ENCODE measurements at regions not wholly inside any gene's neighbourhood (a gene's known extent, or its start where the extent isn't known, plus 50 kb on each side); places are given as distances from the start of the nearest gene placed in this dataset.

- no peak for DNase-seq (ENCODE audit: low read depth in 3 of 3, low spot score in 2 of 3)
These were observed 501.2 kb upstream of the SMIM21 start for GRCh38 chr18:75928706-75929105.

- DNase-seq (ENCODE audit: low read depth in 3 of 3, low spot score in 2 of 3), result no peak
These were observed 500.3 kb upstream of the SMIM21 start for GRCh38 chr18:75927791-75928190.

- no peak for DNase-seq (ENCODE audit: low read depth in 3 of 3, low spot score in 2 of 3)
These were observed 499.3 kb upstream of the SMIM21 start for GRCh38 chr18:75926811-75927210.

- no peak for DNase-seq (ENCODE audit: low read depth in 3 of 3, low spot score in 2 of 3)
These were observed 495.7 kb upstream of the SMIM21 start for GRCh38 chr18:75923169-75923568.

- no peak for DNase-seq (ENCODE audit: low read depth in 3 of 3, low spot score in 2 of 3)
These were observed 489.1 kb upstream of the SMIM21 start for GRCh38 chr18:75916624-75916982.

- peak; percentile 51 to 66 (median 53) for DNase-seq (ENCODE audit: low read depth in 3 of 3, low spot score in 2 of 3)
These were observed 488.6 kb upstream of the SMIM21 start for GRCh38 chr18:75915941-75916623.

GRCh38 chr18:75912829-75913228 lies 485.3 kb upstream of the SMIM21 start:
- DNase-seq (ENCODE audit: low read depth in 3 of 3, low spot score in 2 of 3), result no peak

GRCh38 chr18:75904416-75904815 lies 476.9 kb upstream of the SMIM21 start:
- no peak for DNase-seq (ENCODE audit: low read depth in 3 of 3, low spot score in 2 of 3)

- no peak for DNase-seq (ENCODE audit: low read depth in 3 of 3, low spot score in 2 of 3)
These were observed 471.1 kb upstream of the SMIM21 start for GRCh38 chr18:75898651-75899050.

GRCh38 chr18:75897386-75897785 lies 469.9 kb upstream of the SMIM21 start:
- no peak for DNase-seq (ENCODE audit: low read depth in 3 of 3, low spot score in 2 of 3)

GRCh38 chr18:75896865-75897264 lies 469.4 kb upstream of the SMIM21 start:
- peak in 2 of 3 donors; percentile 15 to 26 for DNase-seq (ENCODE audit: low read depth in 3 of 3, low spot score in 2 of 3)

GRCh38 chr18:75895135-75895534 lies 467.6 kb upstream of the SMIM21 start:
- DNase-seq (ENCODE audit: low read depth in 3 of 3, low spot score in 2 of 3), result no peak

GRCh38 chr18:75884728-75885127 lies 457.2 kb upstream of the SMIM21 start:
- no peak for DNase-seq (ENCODE audit: low read depth in 3 of 3, low spot score in 2 of 3)

GRCh38 chr18:75880925-75881504 lies 453.5 kb upstream of the SMIM21 start:
- no peak for DNase-seq (ENCODE audit: low read depth in 3 of 3, low spot score in 2 of 3)

GRCh38 chr18:75880266-75880665 lies 452.8 kb upstream of the SMIM21 start:
- no peak for DNase-seq (ENCODE audit: low read depth in 3 of 3, low spot score in 2 of 3)

GRCh38 chr18:75879196-75879595 lies 451.7 kb upstream of the SMIM21 start:
- no peak for DNase-seq (ENCODE audit: low read depth in 3 of 3, low spot score in 2 of 3)

GRCh38 chr18:75875559-75875958 lies 448.1 kb upstream of the SMIM21 start:
- DNase-seq (ENCODE audit: low read depth in 3 of 3, low spot score in 2 of 3), result no peak

- DNase-seq (ENCODE audit: low read depth in 3 of 3, low spot score in 2 of 3), result no peak
These were observed 447.0 kb upstream of the SMIM21 start for GRCh38 chr18:75874401-75875089.

GRCh38 chr18:75871596-75871995 lies 444.1 kb upstream of the SMIM21 start:
- no peak for DNase-seq (ENCODE audit: low read depth in 3 of 3, low spot score in 2 of 3)

- no peak for DNase-seq (ENCODE audit: low read depth in 3 of 3, low spot score in 2 of 3)
These were observed 441.7 kb upstream of the SMIM21 start for GRCh38 chr18:75869162-75869561.

- no peak for DNase-seq (ENCODE audit: low read depth in 3 of 3, low spot score in 2 of 3)
These were observed 440.5 kb upstream of the SMIM21 start for GRCh38 chr18:75868031-75868430.

- no peak for DNase-seq (ENCODE audit: low read depth in 3 of 3, low spot score in 2 of 3)
These were observed 438.1 kb upstream of the SMIM21 start for GRCh38 chr18:75865639-75866038.
